NCI-H2196 treated with DMSO at 0.1 percent for 48 hours (cell line): ENCODE measurements at regions not wholly inside any gene's neighbourhood (a gene's known extent, or its start where the extent isn't known, plus 50 kb on each side); places are given as distances from the start of the nearest gene placed in this dataset.
A peak's percentile ranks its signal among the peaks of the same experiment; 100 is the strongest.

Experiments
- DNase-seq: peaks from one replicate; lab custom pipeline; 2025; ENCODE audit not compliant: unreplicated experiment; lab: John Stamatoyannopoulos, UW

DNA sequence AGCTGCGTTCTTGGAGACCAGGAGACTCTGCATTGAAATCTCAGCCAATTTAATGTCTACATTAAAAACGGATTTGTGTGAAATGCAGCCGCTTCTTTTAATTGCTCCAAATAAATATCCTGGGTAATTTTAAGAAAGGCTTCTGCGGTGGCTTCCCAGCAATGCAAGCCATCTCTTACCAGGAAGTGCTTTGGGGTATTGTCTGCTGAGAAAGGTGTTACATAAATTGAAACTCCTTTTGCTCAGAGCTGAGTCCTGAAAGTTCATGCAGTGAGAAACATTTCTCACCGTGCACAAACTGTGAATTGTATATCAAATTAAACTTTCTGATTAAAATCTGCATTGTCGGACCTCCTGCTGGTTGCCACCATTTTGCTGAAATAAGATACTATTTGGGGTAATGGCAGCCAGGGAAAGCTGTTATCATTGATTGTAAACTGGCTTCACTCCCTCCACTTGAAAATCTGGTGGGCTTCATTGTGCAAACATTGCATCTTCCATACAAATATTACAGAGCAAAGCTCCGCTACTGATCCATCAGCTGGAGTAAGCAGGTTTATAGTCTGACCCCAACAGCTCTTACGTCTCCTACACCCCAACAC lies 59.5 kb downstream of the ZIC5 start:
- no peak for DNase-seq

DNA sequence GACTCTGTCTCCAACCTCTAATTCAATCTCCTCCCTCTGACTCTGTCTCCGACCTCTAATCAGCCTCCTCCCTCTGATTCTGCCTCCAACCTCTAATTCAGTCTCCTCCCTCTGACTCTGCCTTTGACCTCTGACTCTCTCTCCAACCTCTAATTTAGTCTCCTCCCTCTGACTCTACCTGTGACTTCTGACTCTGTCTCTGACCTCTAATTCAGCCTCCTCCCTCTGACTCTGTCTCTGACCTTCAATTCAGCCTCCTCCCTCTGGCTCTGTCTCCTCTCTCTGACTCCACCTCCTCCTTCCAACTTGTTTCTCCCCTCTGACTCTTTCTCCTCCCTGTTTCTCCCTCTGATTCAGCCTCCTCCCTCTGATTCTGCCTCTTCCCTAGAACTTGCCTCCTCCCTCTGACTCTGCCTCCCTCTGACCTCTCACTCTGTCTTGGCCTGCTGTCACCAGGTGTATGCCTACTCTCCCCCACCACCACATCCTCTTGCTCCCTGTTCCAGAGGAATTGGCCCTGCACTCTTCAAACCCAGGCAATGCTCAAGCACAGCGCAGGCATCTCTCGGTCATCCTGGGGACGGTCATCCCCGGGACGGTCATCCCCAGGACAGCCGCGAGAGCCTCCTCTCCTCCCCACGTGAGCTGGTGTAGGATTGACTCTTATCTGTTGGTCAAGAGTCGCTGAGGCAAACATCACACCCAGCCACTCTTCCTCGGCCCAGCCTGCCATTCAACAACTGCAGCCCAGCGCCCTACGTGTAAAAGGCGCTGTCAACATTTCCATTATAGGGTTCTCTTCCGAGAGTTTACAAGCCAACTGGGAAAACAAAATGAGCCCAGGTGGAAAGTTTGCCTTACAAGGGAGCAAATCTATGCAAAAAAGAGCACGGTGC lies 60.2 kb downstream of the ZIC5 start:
- DNase-seq, result no peak

DNA sequence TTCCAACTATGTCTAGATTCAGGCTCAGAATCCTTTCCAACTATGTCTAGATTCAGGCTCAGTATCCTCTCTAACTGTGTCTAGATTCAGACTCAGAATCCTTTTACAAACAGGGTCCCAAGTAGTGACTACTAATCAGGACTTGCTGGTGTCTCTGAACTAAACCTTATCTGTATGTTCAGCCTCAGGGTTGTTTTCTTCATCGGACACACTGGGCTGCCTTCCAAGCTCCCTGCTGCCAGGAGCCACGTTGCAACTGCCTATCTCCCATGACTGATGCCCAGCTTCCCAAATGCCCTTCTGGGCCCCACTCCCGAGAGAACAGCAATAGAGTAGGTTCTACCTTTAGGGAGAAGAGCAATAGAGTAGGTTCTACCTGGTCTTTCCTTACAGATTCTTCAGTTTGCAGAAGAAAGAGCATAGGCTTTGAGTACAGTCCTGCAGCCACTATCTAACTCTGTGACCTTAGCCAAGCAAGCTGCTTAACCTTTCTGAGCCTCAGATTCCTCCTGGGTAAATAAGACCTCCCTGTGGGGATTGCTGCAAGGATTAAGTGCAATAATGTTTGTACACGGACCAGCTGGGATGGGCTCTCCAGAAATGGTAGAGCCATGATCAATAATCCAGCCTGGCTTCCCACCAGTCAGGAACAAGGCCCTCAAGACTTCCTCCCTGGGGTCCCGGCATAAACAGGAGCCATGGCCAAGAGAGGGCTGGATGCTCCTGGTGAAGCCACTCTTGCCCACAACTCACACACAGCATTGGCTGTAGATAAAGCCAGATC lies 61.5 kb downstream of the ZIC5 start:
- DNase-seq, result no peak

DNA sequence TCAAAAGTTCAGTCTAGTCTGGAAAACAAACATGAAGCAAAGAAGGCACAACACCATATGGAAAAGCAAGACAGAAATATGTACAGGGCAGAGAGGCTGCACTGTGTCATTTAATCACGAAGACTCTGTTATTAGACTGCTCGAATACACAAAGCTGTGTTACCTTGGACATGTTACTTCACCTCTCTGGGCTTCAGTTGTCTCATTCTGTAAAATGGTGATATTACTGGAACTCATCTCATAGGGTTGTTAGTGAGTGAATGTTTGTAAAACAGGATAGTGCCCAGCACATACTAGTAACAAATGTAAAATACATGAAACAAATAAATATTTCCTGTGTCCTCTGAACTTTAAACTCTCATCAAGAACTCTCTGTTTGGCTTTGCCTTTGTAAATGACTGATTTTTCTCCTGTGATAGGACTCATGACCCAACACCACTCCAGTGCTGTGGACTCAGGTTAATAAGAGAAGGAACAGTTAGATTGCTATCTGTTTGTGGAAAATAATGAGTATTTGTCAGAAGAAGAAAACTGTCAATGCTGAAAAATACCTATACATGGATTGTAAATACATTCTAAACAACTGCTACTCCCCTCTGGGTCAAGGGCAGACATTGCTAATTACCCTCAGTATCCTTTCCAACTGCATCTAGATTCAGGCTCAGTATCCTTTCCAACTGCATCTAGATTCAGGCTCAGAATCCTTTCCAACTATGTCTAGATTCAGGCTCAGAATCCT lies 62.3 kb downstream of the ZIC5 start:
- no peak for DNase-seq

DNA sequence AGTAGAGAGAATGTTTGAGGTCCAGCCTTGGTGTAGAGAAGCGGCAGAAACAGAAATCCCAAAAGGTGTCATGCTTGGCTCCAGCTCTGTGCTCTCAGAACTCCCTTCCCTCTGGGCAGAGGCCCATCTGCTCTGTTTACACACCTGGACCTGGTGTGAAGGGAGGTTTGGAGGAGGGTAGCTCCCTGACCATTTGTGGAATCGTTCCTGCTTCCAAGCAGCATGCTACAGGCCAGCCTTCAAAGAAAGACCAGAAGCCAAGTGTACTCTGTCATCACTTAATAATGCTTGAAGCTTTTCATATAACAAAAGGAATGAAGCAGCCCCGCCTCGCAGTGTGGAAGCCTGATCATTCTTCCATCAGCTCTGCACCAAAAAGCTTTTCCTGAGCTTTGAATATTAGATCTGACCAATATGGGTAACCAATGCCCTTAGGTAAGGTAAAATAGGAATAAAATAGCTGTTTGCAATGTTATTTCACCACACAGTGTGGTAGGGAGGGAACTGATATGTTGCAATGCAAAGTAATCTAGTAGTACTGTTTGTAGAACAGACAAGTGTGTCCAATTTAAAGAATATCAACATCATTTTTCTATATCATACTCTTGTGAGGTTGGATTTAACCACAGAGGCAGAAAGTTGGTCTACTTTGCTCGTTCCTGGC lies 63.3 kb downstream of the ZIC5 start:
- DNase-seq, result peak; percentile 62

DNA sequence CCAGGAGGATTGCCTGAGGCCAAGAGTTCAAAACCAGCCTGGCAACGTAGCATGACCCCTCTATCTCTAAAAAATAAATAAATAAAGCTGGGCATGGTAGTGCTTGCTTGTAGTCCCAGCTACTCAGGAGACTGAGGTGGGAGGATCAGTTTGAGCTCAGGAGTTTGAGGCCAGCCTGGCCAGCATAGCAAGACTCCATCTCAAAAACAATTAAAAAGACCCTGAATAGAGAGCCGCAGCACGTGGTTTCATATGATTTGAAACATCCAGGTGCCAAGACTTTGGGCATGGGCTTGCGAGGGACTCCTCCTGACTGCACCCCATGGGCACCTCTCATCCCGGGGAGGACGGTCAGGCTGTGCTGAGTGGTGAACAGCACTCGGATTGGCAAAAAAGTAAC lies 63.9 kb downstream of the ZIC5 start:
- no peak for DNase-seq

DNA sequence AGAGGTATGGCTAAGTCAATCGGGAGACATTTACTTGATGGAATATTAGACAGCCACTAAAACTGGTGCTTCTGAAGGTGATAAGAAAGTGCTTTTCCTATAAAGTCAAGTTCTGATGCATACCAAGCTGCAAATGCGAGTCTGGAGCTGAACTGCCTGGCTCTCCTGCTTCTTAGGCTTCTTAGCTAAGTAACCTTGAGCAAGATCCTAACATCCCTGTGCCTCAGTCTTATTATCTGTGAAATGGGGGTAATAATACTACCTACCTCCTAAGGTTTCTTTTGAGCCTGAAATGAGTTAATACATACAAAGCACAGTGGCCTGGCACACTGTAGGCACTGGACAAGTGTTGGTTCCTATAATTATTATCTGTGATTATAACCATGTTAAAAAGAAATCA lies 64.5 kb downstream of the ZIC5 start:
- DNase-seq, result no peak

DNA sequence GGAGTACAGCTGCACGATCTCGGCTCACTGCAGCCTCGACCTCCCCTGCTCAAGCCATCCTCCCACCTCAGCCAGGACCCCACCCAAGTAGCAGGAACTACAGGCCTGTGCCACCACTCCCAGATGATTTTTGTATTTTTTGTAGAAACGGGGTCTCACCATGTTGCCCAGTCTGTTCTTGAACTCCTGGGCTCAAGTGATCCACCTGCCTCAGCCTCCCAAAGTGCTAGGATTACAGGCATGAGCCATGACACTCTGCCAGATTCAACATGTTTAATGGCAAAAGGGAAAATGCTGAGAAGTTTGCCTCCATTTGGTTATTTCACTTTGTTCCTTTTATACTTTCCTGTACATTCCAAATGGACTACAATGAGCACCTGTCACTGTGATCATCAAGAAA lies 65.8 kb downstream of the ZIC5 start:
- no peak for DNase-seq

DNA sequence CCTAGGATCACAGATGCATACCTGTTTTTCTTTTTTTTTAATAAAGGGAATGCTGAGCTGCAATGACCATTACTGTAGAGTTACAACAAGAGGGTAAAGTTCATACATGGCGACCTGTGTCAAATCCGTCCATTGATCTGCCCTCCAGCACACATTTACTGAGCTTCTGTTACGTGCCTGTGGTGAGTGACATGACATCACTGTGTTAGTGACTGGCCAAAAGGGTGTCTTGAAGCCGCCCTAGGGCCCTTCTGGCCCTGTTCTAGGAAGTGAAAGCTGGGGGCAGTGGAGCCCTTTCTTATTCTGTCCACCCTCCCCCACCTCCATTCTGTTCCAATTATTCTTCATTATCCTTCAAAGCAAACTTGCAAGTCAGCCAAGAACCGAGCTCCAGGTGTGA lies 66.3 kb downstream of the ZIC5 start:
- DNase-seq, result no peak

DNA sequence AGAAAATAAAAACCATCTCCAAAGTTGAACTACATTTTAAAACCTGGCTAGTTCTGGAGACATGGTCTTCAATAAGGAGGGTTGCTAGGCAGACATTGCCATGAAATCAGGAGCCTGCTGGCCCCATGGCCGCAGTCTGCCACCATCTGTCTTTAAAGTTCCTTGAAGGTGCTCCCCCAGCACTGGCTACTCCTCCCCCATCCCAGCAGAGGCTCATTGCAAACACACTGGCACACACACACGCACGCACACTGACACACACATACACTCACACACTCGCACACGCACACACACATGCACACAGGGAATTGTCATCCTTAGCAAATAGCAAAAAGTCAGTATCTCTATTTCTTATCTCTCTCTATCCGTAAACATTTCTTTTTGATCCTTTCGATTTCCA lies 68.4 kb downstream of the ZIC5 start:
- DNase-seq, result no peak

DNA sequence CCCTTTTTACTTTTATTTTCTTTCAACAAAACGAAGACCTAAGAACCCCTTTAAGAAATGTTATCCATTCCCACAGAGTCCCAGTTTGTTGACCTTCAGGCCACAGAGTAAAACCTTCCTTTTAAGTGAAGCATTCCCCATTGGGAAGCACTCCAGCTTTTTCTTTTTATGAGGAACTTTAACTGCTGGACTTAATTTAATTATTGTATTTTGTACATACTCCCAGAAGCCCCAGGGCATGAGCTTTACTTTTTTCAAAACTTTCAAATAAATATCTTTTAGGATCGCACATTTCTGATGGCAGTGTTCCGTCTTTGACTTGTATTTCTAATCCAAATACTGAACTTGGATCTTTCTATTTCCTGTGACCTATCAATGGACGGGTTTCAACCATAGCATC lies 68.9 kb downstream of the ZIC5 start:
- DNase-seq, result no peak

DNA sequence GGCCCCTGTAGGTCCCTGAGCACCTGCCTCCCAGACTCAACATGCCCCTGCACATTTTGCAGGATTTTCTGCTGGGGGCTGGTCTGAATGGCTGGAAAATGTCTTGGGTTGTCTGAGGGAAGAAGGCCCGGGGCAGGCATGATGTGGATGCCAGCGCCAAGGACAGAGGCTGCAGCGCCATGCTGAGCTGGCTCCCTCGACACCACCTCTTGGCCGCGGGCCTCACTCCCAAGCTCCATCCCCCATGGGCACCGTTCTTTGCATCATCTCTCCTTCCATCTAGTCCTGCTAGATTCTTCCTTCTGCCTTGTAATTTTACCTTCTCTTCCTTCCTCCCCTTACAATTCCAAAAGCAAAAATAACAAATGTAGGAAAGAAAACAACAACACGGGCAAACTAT lies 70.6 kb downstream of the ZIC5 start:
- no peak for DNase-seq

DNA sequence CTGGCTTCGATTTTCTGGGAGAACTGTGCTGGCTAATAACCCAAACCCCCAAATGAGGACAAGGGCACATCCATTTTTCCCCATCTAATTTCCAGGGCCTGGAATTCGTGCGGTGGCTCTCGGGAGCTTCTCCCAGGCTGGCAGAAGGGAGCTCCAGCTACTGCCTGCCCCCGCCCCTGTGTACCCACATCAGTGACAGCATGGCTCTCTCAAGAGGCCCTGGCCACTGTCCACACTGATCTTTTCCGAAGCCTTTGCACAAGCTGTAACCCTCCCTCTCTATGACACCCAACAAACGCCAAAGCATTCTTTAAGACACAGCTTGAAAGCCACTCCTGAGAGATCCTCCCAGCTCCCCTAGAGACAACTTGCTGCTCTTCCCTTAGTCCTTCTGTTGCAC lies 73.1 kb downstream of the ZIC5 start:
- no peak for DNase-seq

DNA sequence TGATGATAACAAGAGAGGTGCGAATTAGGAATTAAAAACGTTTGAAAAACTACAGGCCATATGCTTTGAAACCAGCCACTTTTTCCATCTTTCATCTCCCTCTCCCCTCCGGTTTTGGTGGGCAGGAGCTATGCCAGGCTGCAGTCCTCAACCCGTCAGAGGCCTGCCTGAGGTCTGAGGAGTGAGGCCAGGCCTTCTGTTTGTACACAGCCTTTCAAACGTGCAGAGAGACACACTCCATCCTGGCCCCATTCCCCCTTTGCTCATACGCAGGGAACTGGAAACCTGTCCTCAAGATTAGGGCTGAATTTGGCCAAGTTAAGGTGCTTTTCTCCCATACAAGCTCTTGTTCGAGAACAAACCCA lies 74.5 kb downstream of the ZIC5 start:
- no peak for DNase-seq

DNA sequence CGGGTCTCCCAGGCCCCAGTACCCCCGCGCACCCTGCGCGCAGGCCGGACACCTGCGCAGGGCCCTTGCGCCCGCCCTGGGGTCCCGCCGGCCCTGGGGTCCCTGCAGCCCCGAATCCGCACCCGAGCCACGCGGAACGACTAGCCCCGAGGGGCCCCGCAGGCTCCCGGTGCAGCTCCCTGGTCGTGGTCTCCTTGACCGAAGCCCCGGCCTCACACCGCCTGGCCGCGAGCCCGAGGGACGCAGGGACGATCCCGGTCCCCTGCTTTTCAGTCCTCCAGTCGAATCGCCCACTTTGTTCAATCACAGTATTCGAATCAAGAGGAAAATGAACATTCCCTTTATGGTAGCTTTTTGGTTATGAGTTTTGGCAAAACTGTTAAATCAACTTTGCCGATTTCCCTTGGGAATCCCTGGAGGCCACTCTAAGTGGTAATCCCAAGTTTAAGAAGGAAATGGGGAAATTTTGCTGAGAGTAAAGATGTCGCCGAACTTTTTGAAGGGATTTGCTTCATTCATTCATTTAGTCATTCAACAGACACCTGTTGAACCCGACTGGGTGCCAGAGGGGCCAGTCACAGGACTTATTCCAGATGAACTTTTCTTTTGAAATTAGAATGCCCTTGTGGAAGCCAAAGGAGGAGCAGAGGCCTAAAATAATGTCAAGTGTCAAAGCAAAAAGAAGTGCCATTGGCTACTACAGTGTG lies 75.0 kb downstream of the ZIC5 start:
- no peak for DNase-seq

DNA sequence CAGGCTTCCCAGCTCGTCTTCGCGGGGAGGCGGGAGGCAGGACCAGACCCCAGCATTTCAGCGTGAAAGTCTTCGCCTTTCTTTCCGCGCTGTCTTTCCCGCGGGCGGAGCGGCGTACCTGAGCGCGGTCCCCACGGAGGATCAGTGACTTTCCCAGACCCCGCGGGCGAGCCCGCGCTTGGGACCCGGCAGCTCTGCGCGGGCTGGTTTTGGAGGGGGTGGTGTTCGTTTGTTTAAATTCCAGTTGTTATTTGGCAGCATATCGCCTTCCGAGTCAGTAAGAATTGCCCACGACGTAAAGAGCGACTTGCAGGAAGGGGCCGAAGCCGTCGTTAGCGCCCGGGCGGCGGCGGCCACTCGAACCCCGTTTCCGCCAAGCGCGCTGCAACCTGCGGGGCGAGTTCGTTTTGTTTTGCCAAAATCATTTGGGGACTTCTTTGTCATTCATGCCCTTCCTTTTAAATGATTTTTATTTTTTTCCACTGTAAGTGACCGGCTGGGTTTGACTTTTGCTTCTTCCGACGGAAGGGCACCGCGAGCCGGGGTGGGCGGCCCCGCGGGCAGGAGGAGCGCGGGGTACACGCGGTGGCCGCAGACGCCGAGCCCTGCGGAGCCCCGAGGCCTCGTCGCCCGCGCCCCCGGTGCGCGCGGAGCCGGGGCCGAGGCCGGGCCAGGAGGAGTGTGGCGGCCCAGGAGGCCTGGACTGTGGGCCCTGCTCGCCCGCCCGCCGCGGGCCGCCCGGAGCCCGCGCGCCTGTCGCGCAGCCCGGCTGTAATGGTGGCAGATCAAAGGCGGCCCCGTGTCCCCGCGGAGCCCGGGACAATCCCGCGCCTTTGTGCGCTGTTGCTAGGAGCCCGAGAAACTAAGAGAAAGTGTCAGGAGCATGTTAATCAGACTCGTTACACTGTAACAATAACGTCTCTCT lies 75.9 kb downstream of the ZIC5 start:
- no peak for DNase-seq

DNA sequence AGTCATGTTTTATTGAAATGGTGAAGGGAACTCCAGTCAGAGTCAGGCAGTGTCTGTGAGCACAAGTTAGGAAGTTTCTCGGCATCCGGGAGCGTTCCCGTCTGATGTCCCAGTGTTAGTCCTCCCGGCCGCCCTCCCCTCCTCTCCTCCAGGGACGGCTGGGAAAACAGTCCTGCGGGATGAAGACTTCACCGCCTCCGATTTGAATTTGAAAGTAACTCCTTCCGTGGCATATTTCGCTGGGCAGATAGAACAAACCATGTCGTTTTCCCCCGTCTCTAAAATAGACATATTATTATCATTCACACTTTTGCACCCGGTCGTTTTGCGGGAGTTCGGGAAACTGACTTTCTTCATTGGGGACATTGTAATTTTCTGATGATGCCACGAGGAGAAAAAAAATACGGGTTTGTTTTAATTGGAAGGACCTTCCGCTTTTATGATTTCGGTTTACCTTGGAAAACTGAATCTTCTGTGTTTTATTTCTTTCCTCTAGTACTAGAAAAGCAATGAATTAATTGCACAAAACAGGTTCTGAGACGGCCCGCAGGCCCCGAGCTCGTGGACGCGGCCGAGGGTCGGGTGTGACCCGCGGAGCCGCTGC lies 76.6 kb downstream of the ZIC5 start:
- DNase-seq, result no peak

DNA sequence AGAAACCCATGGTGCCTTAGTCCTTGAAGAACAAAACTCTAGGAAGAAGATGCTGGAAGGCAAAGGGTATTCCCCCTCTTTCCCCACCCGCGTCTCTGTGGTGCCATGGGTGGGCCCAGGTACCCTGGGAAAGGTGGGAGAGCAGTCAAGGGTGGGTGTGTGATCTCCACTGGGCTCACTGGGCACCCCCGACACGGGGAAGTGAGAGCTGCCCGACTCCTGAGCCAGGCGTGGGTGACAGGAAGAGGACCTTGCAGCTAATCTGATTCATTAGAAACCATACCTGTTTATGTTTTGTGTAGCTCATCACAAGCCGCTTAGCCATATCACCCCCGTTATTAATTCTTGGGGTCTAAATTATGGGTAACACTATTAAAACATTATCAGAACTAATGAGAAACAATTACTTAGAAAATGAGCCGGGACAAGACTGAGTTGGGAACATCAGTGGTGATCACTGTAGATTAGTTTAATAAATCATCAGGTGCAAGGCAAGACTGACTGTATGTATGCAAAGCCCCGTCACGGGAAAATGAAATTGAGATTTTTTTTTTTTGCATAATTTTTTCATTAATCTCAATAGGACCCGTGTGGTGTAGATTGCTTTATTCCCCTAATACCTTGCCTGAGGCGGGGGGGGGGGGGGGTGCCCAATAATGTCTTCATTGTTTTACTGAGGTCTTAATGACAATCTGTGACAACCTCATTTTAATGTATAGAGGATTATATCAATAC lies 77.3 kb downstream of the ZIC5 start:
- DNase-seq, result no peak
